DOHH2 (cell line): ENCODE measurements at regions not wholly inside any gene's neighbourhood (a gene's known extent, or its start where the extent isn't known, plus 50 kb on each side); places are given as distances from the start of the nearest gene placed in this dataset.

Experiments used
- H3F3A ChIP-seq: fragments of 200-600 bp; sonication (generic), shearing (Covaris generic); 2 replicates; pipeline ENCODE4 v1.6.0; 2016; ENCODE audit warnings: antibody characterized with exemption, mild to moderate bottlenecking; ENCODE audit not compliant: control insufficient read depth, insufficient read depth
- H3K27ac ChIP-seq: fragments of 200-600 bp; sonication (generic); 2 replicates; pipeline ENCODE4 v1.5.1; 2014; ENCODE audit warnings: low read depth, mild to moderate bottlenecking, low read length, moderate library complexity
- H3K27me3 ChIP-seq: fragments of 200-600 bp; sonication (generic); 2 replicates; pipeline ENCODE4 v1.6.1; 2014; ENCODE audit warnings: mild to moderate bottlenecking, low read length, mixed read lengths; ENCODE audit not compliant: control insufficient read depth
- H3K36me3 ChIP-seq: fragments of 200-600 bp; sonication (generic); 2 replicates; pipeline ENCODE4 v1.6.1; 2014; ENCODE audit warnings: mild to moderate bottlenecking, low read length, moderate library complexity, mixed read lengths; ENCODE audit not compliant: control insufficient read depth
- H3K4me1 ChIP-seq: fragments of 200-600 bp; sonication (generic); 2 replicates; pipeline ENCODE4 v1.6.1; 2014; ENCODE audit warnings: mild to moderate bottlenecking, low read length, mixed read lengths; ENCODE audit not compliant: control insufficient read depth
- H3K4me2 ChIP-seq: fragments of 200-600 bp; sonication (generic); 2 replicates; pipeline ENCODE4 v1.6.0; 2014; ENCODE audit warnings: mild to moderate bottlenecking, low read length, moderate library complexity
- H3K4me3 ChIP-seq: fragments of 200-600 bp; sonication (generic); 2 replicates; pipeline ENCODE4 v1.5.1; 2014; ENCODE audit warnings: mild to moderate bottlenecking, low read length, mixed read lengths
- H3K79me2 ChIP-seq: fragments of 200-600 bp; sonication (generic); 2 replicates; pipeline ENCODE4 v1.6.1; 2014; ENCODE audit warnings: mild to moderate bottlenecking, low read length, mixed read lengths; ENCODE audit not compliant: control insufficient read depth
- H3K9me2 ChIP-seq: fragments of 200-600 bp; sonication (generic); replicated peaks from 2 replicates; pipeline ENCODE4 v1.6.1; 2014; ENCODE audit warnings: mild to moderate bottlenecking, low read length, mixed read lengths; ENCODE audit not compliant: control insufficient read depth
- H3K9me3 ChIP-seq: fragments of 200-600 bp; sonication (generic); 2 replicates; pipeline ENCODE4 v1.6.1; 2014; ENCODE audit warnings: antibody characterized with exemption, low read length, mixed read lengths; ENCODE audit not compliant: control insufficient read depth, insufficient read depth
- H4K20me1 ChIP-seq: fragments of 200-600 bp; sonication (generic); 2 replicates; pipeline ENCODE4 v1.6.0; 2014; ENCODE audit warnings: low read depth, mild to moderate bottlenecking, antibody characterized with exemption, low read length, moderate library complexity; ENCODE audit not compliant: control insufficient read depth, insufficient read depth
- EZH2phosphoT487 ChIP-seq: fragments of 200-600 bp; sonication (generic); IDR thresholded peaks from 2 replicates; pipeline ENCODE4 v1.6.1; 2017; ENCODE audit warnings: borderline replicate concordance, mild to moderate bottlenecking, antibody characterized with exemption, low read length, moderate library complexity, mixed read lengths
- TF ChIP-seq, protein P1 (sequence below): fragments of 200-600 bp; sonication (generic); IDR thresholded peaks from one replicate; pipeline ENCODE4 v1.5.1; 2014; ENCODE audit warnings: antibody characterized with exemption, mild to moderate bottlenecking, low read depth, low read length; ENCODE audit not compliant: poor library complexity, severe bottlenecking

GRCh38 chr12:5195244-5195643 lies 151.6 kb downstream of the KCNA5 start:
- Histone ChIP-seq H3F3A (no peaks in the 10 kb centered on the region), H3K9me3 (no peaks in the 10 kb centered on the region), H3K27me3 (peaks cover 14% of the 10 kb centered on the region), H3K9me2 (no peaks in the 10 kb centered on the region), H3K36me3 (no peaks in the 10 kb centered on the region), H3K4me1 (no peaks in the 10 kb centered on the region), H3K79me2 (no peaks in the 10 kb centered on the region), H4K20me1 (no peaks in the 10 kb centered on the region), H3K4me2 (no peak overlapping the region), H3K4me3 (no peak overlapping the region), H3K27ac (no peak overlapping the region)
- TF ChIP-seq, protein P1, sequence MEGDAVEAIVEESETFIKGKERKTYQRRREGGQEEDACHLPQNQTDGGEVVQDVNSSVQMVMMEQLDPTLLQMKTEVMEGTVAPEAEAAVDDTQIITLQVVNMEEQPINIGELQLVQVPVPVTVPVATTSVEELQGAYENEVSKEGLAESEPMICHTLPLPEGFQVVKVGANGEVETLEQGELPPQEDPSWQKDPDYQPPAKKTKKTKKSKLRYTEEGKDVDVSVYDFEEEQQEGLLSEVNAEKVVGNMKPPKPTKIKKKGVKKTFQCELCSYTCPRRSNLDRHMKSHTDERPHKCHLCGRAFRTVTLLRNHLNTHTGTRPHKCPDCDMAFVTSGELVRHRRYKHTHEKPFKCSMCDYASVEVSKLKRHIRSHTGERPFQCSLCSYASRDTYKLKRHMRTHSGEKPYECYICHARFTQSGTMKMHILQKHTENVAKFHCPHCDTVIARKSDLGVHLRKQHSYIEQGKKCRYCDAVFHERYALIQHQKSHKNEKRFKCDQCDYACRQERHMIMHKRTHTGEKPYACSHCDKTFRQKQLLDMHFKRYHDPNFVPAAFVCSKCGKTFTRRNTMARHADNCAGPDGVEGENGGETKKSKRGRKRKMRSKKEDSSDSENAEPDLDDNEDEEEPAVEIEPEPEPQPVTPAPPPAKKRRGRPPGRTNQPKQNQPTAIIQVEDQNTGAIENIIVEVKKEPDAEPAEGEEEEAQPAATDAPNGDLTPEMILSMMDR = no peak
- no peak for TF ChIP-seq EZH2phosphoT487

GRCh38 chr12:5195691-5196090 lies 152.0 kb downstream of the KCNA5 start:
- Histone ChIP-seq H3K9me3 (no peaks in the 10 kb centered on the region), H3K4me3 (no peak overlapping the region), H3K36me3 (no peaks in the 10 kb centered on the region), H3K27ac (no peak overlapping the region), H3K4me1 (no peaks in the 10 kb centered on the region), H3F3A (no peaks in the 10 kb centered on the region), H3K9me2 (no peaks in the 10 kb centered on the region), H3K27me3 (peaks cover 14% of the 10 kb centered on the region), H4K20me1 (no peaks in the 10 kb centered on the region), H3K4me2 (no peak overlapping the region), H3K79me2 (no peaks in the 10 kb centered on the region)
- TF ChIP-seq, protein P1 = no peak
- TF ChIP-seq EZH2phosphoT487 = no peak

GRCh38 chr12:5197131-5197530 lies 153.5 kb downstream of the KCNA5 start:
- H3K9me3 ChIP-seq = no peaks in the 10 kb centered on the region
- no peaks in the 10 kb centered on the region for H3K36me3 ChIP-seq
- H3K27ac ChIP-seq = no peak overlapping the region
- H4K20me1 ChIP-seq = no peaks in the 10 kb centered on the region
- no peaks in the 10 kb centered on the region for H3F3A ChIP-seq
- no peak overlapping the region for H3K4me3 ChIP-seq
- H3K79me2 ChIP-seq = no peaks in the 10 kb centered on the region
- TF ChIP-seq EZH2phosphoT487 = no peak
- TF ChIP-seq, protein P1 = no peak
- peaks cover 16% of the 10 kb centered on the region for H3K27me3 ChIP-seq
- no peak overlapping the region for H3K4me2 ChIP-seq
- H3K4me1 ChIP-seq = no peaks in the 10 kb centered on the region
- no peaks in the 10 kb centered on the region for H3K9me2 ChIP-seq

DNA sequence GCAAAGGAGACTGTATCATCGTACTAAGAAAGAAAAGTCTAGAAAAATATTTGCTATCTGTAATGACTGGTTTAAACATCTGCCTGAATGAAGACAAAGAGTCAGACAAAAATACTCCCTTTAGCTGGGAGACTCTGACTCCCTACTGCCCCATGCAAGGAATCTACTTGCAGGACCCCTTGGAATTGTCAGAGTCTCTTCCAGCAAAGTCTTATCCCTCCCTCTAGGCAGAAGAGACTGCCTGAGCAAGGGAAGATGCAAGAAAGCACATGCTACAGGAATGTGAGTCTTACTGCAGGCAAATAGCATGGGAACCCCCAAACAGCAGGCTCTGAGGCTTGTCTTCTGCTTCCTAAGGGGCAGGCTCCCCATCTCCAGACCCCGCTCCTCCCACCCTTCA lies 154.0 kb downstream of the KCNA5 start:
- TF ChIP-seq, protein P1 = no peak
- no peak for TF ChIP-seq EZH2phosphoT487
- H3K9me2 ChIP-seq = no peaks in the 10 kb centered on the region
- no peaks in the 10 kb centered on the region for H3K4me1 ChIP-seq
- no peaks in the 10 kb centered on the region for H3K36me3 ChIP-seq
- no peaks in the 10 kb centered on the region for H3F3A ChIP-seq
- H3K4me2 ChIP-seq = no peak overlapping the region
- no peaks in the 10 kb centered on the region for H3K79me2 ChIP-seq
- H3K4me3 ChIP-seq = no peak overlapping the region
- H4K20me1 ChIP-seq = no peaks in the 10 kb centered on the region
- H3K27ac ChIP-seq = no peak overlapping the region
- H3K9me3 ChIP-seq = no peaks in the 10 kb centered on the region
- peaks cover 16% of the 10 kb centered on the region for H3K27me3 ChIP-seq
